ENCODE measurements at regions not wholly inside any gene's neighbourhood (a gene's known extent, or its start where the extent isn't known, plus 50 kb on each side); places are given as distances from the start of the nearest gene placed in this dataset.

- DNase-seq, result no peak
Measured at GRCh38 chr4:99712099-99712498, 54.5 kb upstream of the C4orf54 start.

- no peak for DNase-seq
Measured at GRCh38 chr4:99711657-99712056, 54.0 kb upstream of the C4orf54 start.

GRCh38 chr4:99710681-99711345, 53.2 kb upstream of the C4orf54 start:
- DNase-seq, result no peak

GRCh38 chr4:99710020-99710419, 52.4 kb upstream of the C4orf54 start:
- no peak for DNase-seq

- DNase-seq, result no peak
Measured at GRCh38 chr4:99708551-99708950, 50.9 kb upstream of the C4orf54 start.
